Ishikawa (cell line): ENCODE measurements at regions not wholly inside any gene's neighbourhood (a gene's known extent, or its start where the extent isn't known, plus 50 kb on each side); places are given as distances from the start of the nearest gene placed in this dataset.

Experiments used
- EGR1 ChIP-seq: IDR thresholded peaks from 2 replicates; pipeline ENCODE4 v1.6.1; 2012
- NFIC ChIP-seq: IDR thresholded peaks from 2 replicates; pipeline ENCODE4 v1.6.1; 2012
- RAD21 ChIP-seq: IDR thresholded peaks from 2 replicates; pipeline ENCODE4 v1.6.1; 2012; ENCODE audit warnings: low read depth
- TCF12 ChIP-seq: IDR thresholded peaks from 2 replicates; pipeline ENCODE4 v1.6.1; 2012; ENCODE audit warnings: low read depth
- YY1 ChIP-seq: IDR thresholded peaks from 2 replicates; pipeline ENCODE4 v1.6.1; 2012; ENCODE audit warnings: low read depth
- ZBTB7A ChIP-seq: IDR thresholded peaks from 2 replicates; pipeline ENCODE4 v1.6.1; 2012; ENCODE audit warnings: low read depth

DNA sequence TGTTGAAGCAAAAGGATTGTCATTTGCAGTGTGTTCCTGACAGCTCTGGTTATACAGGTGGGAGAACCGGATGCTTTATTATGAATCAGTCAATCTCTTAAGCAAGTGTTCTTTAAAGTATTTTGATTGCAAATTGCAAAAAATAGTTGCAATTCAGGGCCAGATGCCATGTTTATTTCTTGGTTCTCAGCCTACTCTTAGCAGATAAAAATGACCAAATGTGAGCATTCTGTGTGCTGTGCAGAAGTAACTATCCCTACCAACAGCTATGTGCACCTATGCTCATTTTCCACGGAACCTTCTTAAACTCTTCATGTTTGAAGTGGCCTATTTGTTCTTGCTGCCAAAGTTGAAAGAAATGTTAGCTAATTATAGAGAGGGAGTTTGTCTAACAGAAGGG lies 262.3 kb upstream of the RASGRP1 start:
- TF ChIP-seq ZBTB7A: no peak
- no peak for TF ChIP-seq YY1
- no peak for TF ChIP-seq RAD21
- TF ChIP-seq NFIC: no peak
- TF ChIP-seq EGR1: no peak
- no peak for TF ChIP-seq TCF12
